ENCODE measurements at regions not wholly inside any gene's neighbourhood (a gene's known extent, or its start where the extent isn't known, plus 50 kb on each side); places are given as distances from the start of the nearest gene placed in this dataset.
"Not testable (repeated sequence)": the region's sequence is repeated elsewhere in the genome, so short reads cannot be mapped to it uniquely, and the experiment has no call there.

DNA sequence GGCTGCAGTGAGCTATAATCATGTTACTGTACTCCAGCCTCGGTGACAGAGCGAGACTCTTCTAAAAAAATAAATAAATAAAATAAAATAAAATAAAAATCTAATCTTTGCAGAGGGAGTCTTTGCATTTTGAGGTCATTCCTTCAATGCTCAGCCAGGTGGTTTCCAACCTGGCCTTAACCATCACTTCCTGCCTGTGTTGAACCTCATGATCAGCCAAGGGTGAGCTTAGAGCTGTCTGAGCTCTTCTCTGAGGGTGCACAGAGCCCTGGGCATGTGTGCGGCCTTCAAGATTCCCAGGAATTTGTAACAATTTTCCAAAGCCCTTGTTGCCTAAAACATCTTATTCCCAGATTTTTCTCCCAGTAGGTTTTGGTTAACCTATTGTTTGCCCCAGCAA lies 94.3 kb downstream of the KCNJ12 start:
- H3K27me3 Mint-ChIP-seq, result peaks cover 69% of the 10 kb centered on the region
- not testable (repeated sequence) for H3K9me3 Mint-ChIP-seq; DNase-seq (ENCODE audit: extremely low spot score, unreplicated experiment)

DNA sequence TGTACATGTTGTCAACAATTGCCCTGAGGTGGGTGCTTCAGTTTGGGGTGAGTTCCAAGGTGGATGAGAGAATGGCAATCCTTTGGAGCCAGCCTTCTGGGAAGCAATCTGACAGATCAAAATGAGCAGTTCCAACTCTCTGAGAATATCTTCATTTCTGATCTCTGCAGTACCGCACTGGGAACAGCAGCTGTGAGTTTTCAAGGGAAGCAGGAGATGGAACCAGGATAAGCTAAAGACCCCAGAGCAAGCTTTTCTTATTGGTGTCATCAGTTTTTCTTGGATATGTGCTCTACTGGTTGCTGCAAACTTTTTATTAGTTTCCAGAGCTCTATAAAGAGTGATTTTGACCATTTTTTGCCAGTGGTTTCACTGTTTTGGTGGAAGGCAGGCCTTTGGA lies 94.7 kb downstream of the KCNJ12 start:
- DNase-seq (ENCODE audit: extremely low spot score, unreplicated experiment), result no peak
- H3K36me3 Mint-ChIP-seq, result no peaks in the 10 kb centered on the region
- H3K4me1 Mint-ChIP-seq (ENCODE audit: unreplicated experiment), result no peaks in the 10 kb centered on the region
- H3K9me3 Mint-ChIP-seq, result no peaks in the 10 kb centered on the region
- TF ChIP-seq, protein P1, sequence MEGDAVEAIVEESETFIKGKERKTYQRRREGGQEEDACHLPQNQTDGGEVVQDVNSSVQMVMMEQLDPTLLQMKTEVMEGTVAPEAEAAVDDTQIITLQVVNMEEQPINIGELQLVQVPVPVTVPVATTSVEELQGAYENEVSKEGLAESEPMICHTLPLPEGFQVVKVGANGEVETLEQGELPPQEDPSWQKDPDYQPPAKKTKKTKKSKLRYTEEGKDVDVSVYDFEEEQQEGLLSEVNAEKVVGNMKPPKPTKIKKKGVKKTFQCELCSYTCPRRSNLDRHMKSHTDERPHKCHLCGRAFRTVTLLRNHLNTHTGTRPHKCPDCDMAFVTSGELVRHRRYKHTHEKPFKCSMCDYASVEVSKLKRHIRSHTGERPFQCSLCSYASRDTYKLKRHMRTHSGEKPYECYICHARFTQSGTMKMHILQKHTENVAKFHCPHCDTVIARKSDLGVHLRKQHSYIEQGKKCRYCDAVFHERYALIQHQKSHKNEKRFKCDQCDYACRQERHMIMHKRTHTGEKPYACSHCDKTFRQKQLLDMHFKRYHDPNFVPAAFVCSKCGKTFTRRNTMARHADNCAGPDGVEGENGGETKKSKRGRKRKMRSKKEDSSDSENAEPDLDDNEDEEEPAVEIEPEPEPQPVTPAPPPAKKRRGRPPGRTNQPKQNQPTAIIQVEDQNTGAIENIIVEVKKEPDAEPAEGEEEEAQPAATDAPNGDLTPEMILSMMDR (conservative IDR thresholded peaks at IDR 0.05), result no peak
- peaks cover 69% of the 10 kb centered on the region for H3K27me3 Mint-ChIP-seq
- H3K27ac Mint-ChIP-seq, result no peak overlapping the region
- no peak overlapping the region for H3K4me3 Mint-ChIP-seq

More for the DNA sequence above, 94.3 kb downstream of the KCNJ12 start:
- not testable (repeated sequence) for H3K4me1 Mint-ChIP-seq (ENCODE audit: unreplicated experiment); H3K27ac Mint-ChIP-seq; H3K36me3 Mint-ChIP-seq; H3K4me3 Mint-ChIP-seq

DNA sequence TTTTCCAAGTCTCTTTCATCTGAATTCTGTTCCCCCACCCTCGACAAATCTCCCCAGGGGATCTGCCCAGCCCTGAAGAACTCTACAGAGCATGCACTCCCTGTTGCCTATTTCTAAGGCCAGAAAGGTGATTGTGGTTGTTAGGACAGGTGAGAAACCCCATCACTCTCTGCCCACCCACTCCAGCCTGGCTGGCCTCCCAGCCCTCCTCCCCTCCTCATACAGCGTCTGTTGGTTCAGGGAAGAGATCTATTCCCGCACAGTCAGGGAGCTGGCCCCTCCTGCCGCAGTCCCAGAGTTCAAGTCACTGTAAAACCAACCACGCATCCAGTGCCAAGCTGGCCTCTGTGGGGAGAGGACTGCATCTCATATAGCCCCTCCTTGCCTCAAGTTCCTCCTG lies 98.7 kb downstream of the KCNJ12 start:
- TF ChIP-seq, protein P1 (conservative IDR thresholded peaks at IDR 0.05), result no peak
- H3K4me3 Mint-ChIP-seq, result no peak overlapping the region
- no peaks in the 10 kb centered on the region for H3K9me3 Mint-ChIP-seq
- peaks cover 52% of the 10 kb centered on the region for H3K27me3 Mint-ChIP-seq
- H3K27ac Mint-ChIP-seq, result no peak overlapping the region
- H3K4me1 Mint-ChIP-seq (ENCODE audit: unreplicated experiment), result no peaks in the 10 kb centered on the region
- H3K36me3 Mint-ChIP-seq, result no peaks in the 10 kb centered on the region
- peak; percentile 40 for DNase-seq (ENCODE audit: extremely low spot score, unreplicated experiment)

DNA sequence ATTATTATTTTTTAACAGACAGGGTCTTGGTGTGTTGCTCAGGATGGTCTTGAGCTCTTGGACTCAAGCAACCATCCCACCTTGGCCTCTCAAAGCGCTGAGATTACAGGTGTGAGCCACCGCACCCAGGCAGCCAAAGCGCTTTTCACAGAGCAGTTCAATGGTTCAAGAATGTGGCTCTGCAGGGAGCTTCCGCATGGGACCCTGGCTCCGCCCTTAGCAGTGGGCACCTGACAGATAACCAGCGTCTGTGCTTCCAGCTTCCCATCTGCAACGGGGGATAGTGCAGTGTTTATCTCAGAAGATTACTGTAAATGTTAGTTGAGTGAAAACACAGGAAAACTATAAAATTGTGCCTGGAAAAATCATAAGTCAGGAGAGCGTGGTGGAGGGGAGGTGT lies 99.4 kb downstream of the KCNJ12 start:
- no peak overlapping the region for H3K4me3 Mint-ChIP-seq

DNA sequence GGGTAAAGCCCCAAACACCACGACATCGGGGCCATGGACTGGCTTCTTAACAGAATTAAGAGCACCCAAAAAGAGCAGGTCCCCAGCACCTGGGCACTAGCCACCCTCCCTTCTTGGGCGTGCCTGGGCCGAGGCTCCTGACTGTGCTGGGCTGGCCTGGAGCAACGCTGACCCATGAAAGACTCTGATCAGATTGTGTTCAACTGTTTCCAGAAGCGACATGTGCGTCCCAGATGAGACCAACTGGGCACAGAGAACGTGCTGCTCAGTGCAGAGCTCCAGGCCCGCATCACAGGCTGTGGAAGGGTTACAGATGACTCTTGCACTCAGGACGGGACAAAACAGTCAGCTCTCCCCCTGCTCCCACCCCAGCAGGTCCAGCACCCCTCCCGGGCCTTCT lies 100.7 kb downstream of the KCNJ12 start:
- Mint-ChIP-seq H3K36me3 (no peaks in the 10 kb centered on the region), H3K9me3 (no peaks in the 10 kb centered on the region), H3K4me1 (ENCODE audit: unreplicated experiment) (no peaks in the 10 kb centered on the region), H3K27me3 (peaks cover 56% of the 10 kb centered on the region), H3K4me3 (no peak overlapping the region), H3K27ac (no peak overlapping the region)
- no peak for DNase-seq (ENCODE audit: extremely low spot score, unreplicated experiment)
- TF ChIP-seq, protein P1 (conservative IDR thresholded peaks at IDR 0.05), result no peak

More for the DNA sequence above, 99.4 kb downstream of the KCNJ12 start:
- Mint-ChIP-seq H3K4me1 (ENCODE audit: unreplicated experiment) (no peaks in the 10 kb centered on the region), H3K27me3 (peaks cover 56% of the 10 kb centered on the region), H3K36me3 (no peaks in the 10 kb centered on the region), H3K9me3 (no peaks in the 10 kb centered on the region), H3K27ac (no peak overlapping the region)
- TF ChIP-seq, protein P1 (conservative IDR thresholded peaks at IDR 0.05), result no peak
- peak; percentile 27 for DNase-seq (ENCODE audit: extremely low spot score, unreplicated experiment)

DNA sequence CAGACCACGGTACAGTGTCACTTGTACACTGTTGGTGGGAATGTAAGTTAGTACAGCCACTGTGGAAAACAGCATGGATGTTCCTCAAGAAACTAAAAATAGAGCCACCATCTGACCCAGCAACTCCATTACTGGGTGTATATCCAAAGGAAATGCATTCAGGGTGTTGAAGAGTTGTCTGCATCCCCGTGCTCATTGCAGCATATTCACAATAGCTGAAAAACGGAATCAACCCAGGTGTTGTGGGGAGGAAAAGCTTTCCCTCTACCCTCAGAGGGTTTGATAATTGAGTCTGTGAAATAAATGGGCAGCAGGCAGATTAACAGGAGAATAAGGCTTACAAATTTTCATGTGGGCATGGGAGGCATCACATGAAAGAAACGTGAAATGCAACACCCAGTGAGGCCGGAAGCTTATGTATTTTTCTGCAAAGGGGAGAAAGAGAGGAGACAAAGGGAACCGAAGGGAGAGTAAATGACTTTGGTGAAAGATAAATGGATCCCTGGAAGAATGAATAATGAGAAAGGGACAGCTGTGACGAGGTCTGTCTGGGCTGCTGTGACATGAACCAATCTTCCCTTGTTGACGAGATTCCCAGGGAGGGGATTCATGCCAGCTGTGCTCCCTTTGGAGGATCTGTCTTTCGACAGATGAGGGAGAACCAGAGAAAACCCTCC lies 106.2 kb downstream of the KCNJ12 start:
- H3K9me3 Mint-ChIP-seq, result no peaks in the 10 kb centered on the region
- no peak overlapping the region for H3K27ac Mint-ChIP-seq
- TF ChIP-seq, protein P1 (conservative IDR thresholded peaks at IDR 0.05), result no peak
- peaks cover 63% of the 10 kb centered on the region for H3K27me3 Mint-ChIP-seq
- no peaks in the 10 kb centered on the region for H3K36me3 Mint-ChIP-seq
- H3K4me3 Mint-ChIP-seq, result no peak overlapping the region
- no peaks in the 10 kb centered on the region for H3K4me1 Mint-ChIP-seq (ENCODE audit: unreplicated experiment)
- no peak for DNase-seq (ENCODE audit: extremely low spot score, unreplicated experiment)

DNA sequence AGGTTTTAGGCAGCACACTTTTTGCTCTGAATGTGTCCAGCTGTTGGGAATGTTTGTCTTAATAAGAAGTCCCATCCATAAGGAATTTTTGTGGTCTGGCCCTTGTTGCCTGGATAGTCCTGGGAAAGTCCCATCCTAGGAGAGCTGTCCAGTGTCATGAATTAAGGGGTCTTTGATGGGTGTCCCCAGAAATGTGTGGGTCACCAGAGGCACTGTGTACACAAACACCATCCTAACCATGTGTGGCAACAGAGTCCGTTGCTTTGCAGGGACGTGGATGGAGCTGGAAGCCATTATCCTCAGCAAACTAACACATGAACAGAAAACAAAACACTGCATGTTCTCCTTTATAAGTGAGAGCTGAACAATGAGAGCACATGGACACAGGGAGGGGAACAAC lies 111.9 kb downstream of the KCNJ12 start:
- peaks cover 49% of the 10 kb centered on the region for H3K27me3 Mint-ChIP-seq
- not testable (repeated sequence) for H3K4me3 Mint-ChIP-seq; DNase-seq (ENCODE audit: extremely low spot score, unreplicated experiment); H3K36me3 Mint-ChIP-seq; H3K9me3 Mint-ChIP-seq; H3K4me1 Mint-ChIP-seq (ENCODE audit: unreplicated experiment); H3K27ac Mint-ChIP-seq
